DMS114 treated with DMSO at 0.1 percent for 48 hours (cell line): ENCODE measurements at regions not wholly inside any gene's neighbourhood (a gene's known extent, or its start where the extent isn't known, plus 50 kb on each side); places are given as distances from the start of the nearest gene placed in this dataset.
"Not testable (repeated sequence)": the region's sequence is repeated elsewhere in the genome, so short reads cannot be mapped to it uniquely, and the experiment has no call there.

Experiments
- DNase-seq: peaks from one replicate; lab custom pipeline; 2025; ENCODE audit not compliant: unreplicated experiment; lab: John Stamatoyannopoulos, UW

DNA sequence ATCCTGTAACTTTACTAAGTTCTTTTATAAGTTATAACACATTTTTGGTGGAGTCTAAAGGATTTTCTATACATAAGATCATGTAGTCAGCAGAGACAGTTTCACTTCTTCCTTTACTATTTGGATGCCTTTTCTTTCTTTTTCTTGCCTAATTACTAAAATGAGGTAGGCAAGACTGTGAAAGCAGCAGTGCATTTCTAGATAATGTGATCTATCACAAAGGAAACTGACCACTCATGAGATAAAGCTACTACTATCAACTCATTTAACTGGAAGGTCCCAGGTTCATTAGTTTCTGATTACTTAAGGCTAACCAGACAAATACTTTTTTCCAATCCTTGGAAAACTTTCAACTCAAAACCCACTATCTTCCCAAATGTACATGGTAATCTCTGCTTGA lies 196.2 kb upstream of the E2F8 start:
- no peak for DNase-seq

DNA sequence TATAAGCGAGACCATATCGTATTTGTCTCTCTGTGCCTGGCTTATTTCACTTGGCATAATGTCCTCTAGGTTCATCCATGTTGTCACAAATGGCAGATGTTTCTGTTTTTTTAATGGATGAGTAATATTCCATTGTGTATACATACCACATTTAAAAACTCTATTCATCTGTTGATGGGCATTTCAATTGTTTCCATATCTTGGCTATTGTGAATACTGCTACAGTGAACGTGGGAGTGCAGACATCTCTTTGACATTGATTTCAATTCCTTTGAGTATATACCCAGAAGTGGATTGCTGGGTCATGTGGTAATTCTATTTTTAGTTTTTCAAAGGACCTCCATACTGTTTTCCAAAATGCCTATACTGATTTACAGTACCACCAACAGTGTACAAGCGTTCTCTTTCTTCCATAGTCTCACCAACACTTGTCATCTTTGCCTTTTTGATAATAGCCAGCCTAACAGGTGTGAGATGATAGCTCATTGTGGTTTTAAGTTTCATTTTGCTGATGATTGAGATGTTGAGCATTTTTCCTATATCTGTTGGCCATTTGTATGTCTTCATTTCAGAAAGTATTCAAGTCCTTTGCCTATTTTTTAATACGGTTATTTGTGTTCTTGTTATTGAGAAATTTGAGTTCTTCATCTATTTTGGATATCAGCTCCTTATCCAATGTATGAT lies 194.7 kb upstream of the E2F8 start:
- no peak for DNase-seq

DNA sequence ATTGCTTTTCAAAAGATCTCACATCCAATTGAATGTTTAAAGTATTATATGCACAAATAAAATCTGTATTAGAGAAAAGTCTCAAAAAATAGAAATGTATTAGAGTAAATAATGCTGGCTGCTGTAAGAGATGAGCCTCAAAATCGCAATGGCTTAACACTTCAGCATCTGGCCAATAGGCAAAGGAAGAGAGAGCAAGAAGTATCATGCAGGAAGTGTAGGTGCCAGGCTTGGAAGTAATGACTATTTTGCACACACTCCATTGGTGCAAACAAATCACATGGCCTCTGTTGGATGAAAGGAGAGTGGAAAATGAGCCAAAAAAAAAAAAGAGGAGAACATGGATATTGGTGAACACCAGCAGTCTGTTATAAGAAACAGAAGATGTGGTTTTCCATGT lies 193.0 kb upstream of the E2F8 start:
- DNase-seq: no peak

DNA sequence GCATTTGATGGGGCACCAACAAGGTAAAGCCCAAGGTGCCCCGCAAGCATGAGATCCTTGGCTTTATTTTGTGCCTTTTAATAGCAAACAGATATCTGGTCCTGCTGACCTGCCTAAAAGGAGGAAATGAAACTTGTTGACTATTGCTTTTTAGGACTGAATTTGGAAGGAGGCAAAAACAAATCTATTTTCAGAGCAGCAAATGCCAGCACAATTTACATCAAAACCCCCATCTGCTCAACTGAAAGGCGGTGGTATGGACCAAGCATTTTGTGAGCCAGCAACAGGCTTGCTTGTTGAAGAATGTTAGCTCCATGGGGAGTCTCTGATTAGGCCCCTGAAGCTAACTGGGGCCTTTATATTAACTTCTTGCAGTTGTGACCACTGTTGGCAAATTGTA lies 192.6 kb upstream of the E2F8 start:
- no peak for DNase-seq

DNA sequence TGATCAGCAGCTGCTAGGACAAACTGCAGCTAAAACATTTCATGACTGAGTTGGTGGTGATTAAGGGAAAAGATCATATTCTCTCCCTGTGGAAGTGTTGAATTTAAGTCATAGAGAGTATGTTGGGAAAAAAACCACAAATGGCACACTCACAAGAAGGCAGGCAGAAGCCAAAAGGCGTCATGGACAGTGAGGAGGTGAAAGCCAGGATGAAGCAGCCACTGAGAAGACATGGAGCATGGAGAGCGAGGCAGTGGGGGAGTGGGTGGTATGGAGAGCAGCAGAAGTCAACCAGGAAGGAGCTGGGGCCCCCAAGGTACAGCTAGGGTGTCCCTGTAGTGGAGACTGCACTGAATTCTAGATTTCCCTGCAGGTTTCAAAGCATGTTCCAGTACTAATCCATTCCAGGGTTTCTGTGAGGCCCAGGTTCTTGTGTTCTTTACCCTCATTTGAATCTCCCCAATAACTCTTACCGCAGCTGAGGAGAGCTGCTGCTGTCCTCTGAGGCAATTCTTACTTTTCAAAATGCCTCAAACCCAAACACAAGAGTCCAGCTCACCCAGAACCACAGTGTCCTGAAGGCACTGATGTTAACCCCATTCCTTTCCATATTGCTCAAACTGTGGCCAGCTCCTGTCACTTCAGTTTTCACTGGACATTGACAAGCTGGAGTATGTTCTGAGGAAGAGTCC lies 191.8 kb upstream of the E2F8 start:
- DNase-seq: no peak

DNA sequence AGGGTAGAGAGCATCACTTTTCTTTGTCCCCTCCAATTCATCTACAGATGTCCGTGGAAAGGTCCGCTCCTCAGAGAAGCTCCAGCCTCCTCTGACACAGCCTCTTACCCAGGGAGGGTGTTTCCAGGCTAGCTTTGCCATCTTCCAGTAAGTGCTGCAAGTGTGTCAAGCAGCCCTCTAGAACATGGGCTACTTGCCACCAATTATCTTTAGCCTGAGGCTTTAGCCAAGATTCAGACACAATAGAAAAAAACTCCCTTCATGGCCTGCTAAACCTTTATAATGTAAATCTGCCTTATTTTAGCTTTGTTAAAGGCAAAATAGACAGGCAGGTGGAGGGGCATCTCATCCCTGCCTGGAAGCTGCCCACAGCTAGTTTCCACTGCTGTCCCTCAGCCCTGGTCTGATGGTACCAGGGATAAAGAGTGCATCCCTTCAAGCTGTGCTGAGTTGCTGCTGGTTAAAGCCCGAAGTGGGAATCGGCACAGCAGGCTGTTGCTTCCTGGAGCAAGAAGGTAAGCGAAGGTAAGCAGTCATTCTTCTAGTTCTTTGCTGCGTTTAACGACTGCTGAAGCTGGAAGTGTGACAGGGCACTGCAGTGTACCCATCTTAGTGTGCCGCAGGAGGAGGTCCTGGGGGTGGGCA lies 190.1 kb upstream of the E2F8 start:
- no peak for DNase-seq

DNA sequence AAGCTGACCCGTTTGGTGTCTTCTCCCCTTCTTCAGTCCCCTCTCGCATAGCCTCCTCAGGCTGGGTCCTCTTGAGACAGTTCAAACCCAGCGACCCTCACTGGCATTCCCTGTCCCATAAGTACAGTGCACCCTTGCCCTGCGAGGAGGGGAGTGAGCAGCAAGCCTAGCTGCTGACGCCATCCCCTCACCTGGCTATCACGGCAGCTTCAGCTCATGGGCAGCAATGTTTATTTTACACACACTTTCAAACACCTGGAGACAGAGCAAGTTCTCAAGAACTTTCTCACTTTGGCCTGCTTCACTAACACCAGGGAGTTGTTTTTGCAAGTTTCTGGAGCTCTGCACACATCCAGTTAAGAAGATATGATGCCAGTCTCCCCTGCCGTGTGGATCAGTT lies 189.6 kb upstream of the E2F8 start:
- no peak for DNase-seq

DNA sequence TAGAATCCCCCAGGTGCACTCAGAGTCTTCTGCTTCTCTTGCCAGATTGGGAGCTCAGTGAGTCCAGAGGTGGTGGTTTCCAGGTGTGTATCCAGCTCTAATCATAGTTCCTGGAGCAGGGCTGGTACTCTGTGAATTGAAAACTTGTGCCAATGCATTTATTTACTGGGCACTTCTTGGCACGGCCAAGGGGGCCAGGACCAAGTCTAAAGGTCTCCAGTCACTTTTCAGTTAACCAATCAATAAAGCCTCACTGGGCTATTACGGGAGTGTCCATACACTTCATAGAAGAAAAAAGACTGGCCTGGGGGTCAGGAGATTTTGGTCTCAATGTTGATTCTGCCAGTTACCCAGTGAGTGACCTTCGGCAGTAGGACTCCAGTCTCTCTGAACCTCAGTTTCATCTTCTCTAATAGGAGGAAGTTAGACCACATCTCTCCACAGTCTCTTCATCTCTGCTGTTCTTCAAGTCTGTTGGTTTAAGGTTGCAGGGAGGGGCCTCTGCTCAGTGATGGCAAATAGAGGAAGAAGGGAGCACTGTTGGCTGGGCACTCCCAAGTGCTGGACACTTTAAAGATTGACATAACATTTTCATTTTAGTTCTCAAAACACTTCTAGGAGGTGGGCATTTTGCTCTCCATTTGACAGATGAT lies 188.5 kb upstream of the E2F8 start:
- DNase-seq: no peak

DNA sequence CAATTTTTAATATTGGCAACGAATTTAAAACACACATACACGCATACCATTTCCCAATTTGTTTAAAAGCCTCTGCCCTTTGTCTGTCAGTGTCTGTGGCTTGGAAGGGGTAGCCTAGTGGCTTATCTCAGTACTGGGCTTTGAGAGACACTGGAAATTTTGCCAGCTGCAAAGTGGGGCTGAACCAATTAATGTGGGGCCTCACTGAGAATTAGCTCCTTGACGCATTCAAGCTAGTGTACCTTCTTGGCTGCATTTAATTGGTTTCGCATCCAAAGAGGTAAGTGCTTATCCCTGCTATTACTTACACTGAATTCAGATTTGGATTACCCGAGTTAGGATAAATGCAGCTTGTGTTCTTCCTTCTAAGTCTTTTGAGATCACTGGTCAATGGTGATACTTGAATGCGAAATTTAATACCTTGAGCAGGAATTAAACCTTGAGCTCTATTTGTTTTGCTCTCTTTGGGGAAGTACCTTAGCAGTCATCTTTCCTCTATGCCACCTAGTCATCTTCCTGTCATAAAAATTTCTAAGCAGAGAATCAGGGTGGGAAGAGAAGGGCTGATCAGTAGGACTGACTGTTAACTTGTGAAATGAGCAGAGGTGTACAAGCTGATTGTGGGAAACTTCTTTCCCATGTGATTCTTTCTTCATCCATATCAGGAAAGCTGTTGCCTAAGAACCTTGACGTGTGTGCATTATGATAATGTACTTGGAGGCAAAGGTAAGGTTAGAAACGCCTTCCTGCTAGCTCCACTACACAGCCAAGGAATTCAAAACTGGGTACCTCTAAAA lies 187.7 kb upstream of the E2F8 start:
- no peak for DNase-seq

DNA sequence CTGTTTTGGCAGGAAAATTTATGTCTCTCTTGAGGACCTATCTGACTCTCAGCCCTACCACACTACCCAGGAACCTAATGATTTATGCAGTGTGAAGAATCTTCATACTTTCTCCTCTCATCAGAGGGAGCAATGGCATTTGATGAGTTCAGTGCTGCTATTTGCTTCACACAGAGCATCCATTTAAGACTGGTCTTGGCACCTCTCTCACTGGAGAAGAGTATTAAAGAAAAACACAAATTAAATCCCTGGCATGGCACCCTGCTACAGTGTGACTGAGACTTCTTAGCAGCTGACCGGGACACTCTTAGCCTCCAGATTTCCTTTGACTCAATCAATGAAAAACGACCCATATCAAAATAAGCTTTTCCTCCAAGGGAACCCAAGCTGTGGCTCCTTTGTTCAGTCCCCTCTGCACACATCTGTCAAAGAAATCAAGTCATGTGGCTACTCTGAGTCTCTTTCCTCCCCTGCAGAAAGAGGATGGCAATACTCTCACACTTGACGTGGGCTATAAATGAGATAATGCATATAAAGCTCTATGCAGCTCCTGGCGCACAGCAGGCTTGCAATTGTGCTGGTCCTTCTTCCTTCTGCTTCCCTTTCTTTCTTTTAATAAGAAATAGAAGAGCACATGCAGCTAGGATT lies 186.1 kb upstream of the E2F8 start:
- DNase-seq: no peak

DNA sequence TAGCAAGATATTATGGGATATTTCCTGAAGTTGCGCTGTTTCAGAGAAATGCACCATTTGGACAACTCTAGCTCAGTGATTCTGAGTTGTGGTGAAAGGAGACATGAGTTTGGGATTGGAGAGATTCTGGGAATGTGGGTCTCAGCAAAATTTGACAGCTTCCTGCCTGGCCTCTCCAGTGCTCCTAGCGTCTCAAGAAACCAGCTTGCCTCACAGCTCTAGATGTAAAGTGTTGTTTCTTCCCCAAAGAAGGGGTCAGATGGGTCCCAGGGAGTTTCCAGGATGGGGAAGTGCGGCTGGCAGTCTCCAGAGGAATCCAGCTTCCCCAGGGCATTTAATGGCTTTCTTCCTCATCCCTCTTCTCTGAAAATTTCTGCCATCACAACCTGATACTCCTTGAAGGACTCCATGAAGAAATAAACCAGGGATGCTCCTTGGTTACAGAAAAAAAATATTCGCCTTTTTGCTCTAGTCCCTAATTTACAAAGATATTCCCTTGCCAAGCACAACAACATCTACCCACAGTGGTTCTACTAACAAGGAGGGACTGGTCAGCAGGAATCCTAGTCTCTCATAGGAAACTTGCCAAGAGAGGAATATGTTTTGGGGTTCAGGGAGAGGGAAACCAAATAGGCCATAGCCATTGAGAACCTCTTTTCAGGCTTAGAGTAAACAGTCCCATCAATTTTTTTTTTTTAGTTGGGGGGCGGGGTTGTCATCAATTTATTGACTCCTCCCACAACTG lies 185.4 kb upstream of the E2F8 start:
- no peak for DNase-seq

DNA sequence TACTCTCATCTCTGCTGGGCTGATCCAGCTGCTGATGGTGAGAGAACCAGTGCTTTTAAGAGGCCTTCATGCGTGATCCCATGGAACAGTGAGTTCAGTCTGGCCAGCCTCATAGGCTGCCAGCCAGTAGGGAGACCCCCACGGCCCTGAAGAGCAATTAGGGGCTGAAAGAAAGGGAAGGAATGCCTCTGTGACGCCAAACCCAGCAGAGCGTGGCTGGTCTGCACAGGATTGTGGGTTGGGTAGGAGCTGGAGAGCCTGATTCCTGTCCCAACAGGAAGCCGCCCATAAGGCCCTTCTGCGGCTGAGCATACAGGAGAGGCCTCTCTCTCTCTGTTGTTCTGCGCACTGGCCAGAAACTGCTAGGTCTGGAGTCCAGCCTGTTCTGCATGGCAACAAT lies 181.5 kb upstream of the E2F8 start:
- DNase-seq: no peak

DNA sequence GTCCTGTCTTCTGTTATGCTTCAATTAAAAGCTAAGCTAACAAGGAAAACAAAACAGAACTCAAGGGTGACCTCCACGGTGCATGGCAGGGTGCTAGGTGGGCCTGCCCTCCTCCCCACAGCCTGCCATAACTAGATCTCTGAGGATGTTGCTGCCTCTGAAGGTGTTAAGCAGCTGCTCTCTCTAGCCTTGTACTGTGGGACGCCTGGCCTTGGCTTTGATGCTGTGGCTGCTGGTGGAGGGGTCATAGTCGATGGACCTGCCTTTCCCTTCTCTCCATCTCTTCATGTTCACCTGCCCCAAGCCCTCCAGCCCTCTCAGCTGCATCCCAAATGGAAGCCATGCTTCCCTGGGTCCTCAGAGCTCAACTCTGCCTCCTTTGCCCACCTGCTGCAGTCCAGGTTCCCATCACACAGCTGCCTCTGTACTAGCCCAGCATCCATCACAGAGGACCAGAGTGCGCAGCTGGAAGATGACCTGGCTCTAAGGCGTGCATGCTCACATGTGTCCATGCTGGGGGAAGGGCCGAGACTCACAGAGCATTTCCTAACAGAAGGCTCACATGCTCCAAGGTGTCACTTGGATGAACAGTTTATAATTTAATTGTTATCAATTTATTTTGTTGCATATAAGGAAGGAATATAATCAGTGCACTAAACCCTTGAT lies 180.3 kb upstream of the E2F8 start:
- no peak for DNase-seq

DNA sequence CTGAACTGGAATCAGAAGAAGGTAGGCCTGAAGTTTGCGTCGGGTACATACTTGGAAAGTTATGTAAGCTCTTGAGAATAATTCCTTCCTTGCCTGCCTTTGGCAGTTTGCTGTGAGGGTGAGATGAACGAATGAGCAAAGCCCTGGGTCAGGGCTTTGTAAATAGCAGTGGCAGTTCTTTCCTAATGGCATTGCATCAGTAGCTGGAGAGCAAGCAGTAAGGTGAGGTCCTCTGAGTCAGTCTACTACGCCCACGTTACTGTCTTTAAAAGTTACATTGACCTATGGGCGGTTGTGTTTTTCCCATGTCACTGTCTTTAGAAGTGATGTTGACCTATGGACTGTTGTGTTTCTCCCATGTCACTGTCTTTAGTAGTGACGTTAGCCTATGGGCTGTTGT lies 179.1 kb upstream of the E2F8 start:
- no peak for DNase-seq

DNA sequence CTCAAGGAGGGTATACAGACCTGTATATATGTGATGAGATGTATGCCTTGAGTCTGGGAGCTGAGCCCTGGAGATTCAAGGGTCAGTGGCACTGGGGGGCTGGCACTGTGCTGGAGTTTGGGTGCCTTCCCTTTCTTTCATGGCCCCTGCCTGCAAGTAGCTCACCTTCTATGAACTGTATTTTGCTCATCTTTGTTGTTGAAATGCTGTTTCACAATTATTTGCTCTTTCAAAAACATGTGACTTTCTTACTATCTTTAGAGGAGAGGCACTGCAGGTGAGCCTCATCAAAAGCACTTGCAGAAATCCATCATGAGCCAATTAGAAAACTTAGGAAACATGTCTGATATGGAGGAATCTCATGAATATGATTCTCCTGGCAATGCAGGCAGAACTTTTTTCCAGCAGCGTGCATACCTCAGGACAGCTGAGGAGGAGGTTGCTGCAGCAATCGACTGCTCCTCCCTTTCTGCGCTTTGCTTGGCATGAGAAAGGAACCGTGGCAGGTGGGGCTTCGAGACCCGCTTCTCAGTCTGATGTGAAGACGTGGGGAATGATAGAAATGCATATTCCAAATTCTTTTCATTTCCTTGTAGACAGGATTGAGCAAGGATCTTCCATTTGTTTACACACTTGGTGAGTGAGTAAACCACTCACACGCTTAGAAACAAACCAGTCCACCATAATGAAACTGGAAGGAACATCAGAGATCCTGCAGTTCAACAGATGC lies 178.4 kb upstream of the E2F8 start:
- DNase-seq: no peak

DNA sequence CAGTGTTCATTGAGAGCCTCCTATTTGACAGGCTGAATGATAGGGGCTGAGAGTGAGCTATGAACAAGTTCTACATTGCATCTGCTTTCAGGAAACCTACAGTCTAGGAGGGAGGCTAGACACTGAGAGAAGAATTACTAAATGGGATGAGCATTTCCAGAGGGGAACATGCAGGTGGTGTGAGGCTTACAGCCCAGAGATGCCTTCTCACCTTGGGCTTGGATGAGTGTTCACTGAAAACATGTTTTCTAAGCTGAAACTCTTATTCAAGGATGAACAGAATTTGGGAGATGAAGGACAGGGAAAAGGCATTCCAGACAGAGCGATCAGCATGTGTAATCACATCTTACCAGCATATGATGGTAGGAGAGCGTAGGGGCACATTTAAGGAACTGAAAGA lies 177.5 kb upstream of the E2F8 start:
- no peak for DNase-seq

DNA sequence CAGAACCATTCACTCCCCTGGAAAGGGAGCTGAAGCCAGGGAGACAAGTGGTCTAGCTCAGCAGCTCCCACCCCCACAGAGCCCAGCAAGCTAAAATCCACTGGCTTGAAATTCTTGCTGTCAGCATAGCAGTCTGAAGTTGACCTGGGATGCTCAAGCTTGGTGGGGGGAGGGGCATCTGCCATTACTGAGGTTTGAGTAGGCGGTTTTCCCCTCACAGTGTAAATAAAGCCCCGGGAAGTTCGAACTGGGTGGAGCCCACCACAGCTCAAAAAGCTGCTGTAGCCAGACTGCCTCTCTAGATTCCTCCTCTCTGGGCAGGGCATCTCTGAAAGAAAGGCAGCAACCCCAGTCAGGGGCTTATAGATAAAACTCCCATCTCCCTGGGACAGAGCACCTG lies 171.3 kb upstream of the E2F8 start:
- DNase-seq: not testable (repeated sequence)

DNA sequence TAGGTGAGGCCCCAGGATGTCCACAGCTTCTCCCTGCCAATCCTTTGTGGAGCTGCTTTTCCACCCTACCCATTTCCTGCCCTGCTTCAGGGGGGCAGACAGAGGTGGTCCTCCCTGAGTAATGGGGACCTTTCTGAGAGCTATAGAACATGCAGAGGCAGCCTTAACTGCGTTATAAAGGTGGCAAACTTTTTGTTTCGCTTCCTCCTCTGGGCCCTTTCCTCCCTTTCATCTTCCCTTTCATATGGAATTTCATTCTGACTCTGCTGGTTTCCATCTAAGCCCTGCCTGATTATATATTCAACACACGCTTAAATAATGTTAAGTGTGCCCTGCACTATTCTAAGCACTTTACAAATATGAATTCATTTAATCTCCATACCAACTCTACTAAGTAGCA lies 169.3 kb upstream of the E2F8 start:
- no peak for DNase-seq

DNA sequence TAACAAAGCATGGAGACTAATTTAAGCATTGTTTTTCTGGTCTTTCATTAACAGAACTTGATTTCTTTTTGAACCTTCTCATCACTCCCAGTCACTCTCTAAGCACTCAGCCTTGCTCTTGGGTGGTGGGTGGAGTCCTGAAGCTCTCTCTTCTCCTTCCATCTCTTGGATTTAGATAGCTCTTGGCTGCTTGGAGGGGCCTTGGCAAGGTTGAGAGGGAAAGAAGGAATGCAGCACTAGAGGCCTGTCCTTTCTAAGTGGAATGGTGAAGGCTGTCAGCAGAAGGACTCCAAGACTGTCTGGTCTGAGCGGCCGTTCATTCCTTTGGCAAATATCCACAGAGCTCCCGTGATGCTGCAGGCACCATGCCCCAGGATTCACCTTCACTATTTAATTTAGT lies 168.6 kb upstream of the E2F8 start:
- no peak for DNase-seq
